ENCODE measurements at regions not wholly inside any gene's neighbourhood (a gene's known extent, or its start where the extent isn't known, plus 50 kb on each side); places are given as distances from the start of the nearest gene placed in this dataset.
A peak's percentile ranks its signal among the peaks of the same experiment; 100 is the strongest.

DNA sequence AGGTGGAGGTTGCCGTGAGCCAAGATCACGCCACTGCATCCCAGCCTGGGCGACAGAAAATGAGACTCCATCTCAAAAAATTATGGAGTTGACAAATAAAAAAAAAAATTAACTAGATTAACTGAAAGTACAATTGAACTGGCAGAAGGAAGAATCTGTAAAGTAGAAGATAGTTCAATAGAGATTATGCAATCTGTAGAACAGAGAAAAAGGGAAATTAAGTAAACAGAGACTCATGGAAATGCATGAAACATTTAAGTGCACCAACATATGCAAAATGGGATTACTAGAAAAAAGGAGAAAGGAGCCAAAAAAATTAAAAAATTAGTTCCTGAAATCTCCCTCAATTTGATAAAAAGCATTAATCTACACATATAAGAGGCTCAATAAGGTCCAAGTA lies 188.8 kb upstream of the KHDRBS2 start:
- DNase-seq = no peak

DNA sequence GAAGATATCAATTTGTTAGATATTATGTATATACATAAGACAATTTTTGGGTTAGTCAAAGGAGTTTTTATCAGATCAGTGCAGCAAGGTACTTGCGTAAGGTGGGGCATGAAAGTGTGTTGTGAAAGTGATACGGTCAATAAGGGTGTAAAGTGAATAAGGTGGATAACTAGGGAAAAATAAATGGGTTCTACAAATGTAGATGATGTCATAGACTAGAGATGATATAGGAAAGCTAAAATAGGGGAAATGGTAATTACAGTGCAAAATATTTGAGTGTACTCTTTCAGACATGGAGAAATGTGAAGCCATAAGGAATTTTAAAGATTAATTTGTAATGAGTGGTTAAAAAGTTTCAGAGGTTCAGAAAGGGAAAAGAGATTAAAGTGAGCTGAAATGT lies 180.6 kb upstream of the KHDRBS2 start:
- no peak for DNase-seq

DNA sequence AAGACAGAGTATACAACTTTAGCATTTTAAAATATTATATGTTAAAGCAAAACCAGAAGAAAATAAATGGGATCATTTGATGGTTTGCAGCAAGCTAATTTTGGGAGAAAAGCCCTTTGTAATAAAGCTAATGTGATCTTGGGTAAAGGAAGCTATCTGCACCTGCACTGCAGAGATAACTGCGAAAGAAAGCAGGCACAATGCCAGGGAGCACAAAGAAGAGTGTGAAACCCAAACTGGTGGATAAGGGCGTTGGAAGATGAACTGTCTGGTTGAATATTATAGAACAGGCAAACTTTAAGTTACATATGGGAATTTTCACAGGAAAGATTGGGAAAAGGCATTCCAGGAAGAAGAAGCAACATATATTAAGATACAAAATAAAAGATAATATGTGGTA lies 179.2 kb upstream of the KHDRBS2 start:
- DNase-seq = no peak

DNA sequence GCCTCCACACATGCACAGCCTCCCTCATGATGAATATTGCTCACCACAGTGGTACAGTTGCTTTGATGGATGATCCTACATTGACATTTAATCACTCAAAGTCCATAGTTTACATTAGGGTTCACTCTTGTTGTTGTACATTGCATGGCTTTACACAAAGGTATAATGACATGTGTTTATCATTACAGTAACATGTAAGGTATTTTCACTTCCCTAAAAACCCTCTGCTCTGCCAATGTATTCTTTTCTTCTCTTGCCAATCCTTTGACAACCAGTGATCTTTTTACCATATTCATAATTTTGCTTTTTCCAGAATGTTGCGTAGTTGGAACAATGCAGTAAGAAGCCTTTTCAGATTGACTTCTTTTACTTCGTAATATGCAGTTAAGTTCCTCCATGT lies 166.6 kb upstream of the KHDRBS2 start:
- DNase-seq = no peak

DNA sequence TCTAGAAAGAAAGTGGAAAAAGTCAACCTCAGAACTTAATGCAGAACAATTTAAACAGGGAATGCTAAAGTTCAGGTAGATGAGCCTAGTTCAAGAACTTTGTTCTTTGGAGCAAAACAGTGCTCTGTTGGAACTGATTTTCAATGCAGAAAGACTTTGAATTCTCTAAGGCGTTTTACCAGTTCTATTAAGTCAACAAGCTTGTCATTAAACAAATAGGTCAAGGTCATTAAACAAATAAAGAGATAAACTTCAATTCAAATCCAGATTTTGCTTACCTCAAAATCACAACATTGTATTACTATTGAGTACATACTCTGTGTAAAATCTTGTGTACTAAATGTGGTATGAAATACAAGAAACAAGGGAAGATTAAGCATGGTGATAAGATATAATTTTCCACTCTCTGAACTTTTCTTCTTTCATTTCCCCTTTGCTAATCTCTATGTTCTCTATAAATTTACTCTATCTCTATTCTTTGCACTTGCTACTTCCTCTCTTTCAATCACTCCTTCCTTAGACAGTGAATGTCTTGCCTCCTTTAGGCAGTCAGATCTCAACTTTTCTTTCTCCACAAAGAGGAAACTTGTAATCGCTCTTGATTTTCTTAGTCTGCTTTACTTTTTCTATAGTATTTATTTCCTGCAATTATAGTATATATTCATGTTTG lies 160.8 kb upstream of the KHDRBS2 start:
- no peak for DNase-seq

DNA sequence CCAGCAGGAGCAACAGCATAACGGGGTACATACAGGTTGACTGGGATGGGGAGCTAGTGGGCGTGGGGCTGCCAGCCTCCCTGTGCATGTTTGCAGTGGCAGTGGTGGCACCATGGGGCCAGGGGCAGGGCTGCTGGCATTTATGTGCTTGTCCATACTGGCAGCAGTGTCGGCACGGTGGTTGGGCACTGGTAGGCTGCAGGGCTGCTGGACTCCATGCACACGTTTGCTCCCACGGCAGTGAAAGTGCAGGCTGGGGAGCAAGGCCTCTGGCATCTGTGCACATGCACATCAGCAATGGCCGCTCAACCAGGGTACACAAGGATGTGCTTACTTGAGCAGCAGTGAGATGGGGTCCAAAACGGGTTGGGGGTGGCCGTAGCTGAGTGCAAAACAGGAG lies 159.5 kb upstream of the KHDRBS2 start:
- DNase-seq = no peak

DNA sequence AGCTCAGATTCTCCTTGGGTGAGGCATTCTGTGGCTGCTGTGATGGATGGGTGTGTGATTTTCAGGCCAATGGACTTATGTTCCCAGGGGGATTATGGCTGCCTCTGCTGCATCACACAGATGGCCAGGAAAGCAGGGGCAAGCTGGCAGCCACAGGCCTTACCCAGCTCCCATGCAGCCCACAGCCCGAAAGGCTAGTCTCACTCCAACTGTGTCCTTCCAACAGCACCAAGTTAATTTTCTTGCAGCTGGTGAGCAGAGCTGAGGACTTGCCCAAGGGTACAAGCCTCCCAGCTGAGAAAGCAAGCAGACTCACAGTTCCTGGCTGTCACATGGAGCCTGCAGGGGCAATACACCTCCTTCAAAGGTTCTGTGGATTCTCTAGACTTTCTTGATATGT lies 155.2 kb upstream of the KHDRBS2 start:
- DNase-seq = no peak

DNA sequence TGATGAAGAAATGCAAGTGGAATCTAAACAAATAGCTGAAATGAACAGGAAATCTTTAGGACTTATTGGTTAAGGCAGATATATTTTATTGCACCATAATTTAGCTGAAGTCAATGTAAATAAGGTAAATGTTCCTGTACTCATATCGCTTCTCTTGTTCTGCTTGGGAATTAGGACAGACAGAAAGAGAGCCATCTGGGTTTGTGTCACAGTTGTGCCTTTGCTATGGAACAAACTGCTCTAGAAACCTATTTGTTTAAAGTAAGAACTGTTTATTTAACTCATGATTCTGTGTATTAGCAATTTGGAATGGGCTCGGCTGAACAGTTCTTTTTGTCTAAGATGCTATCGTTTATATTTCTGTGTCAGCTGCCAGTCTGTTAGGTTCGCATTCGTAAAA lies 143.8 kb upstream of the KHDRBS2 start:
- no peak for DNase-seq

DNA sequence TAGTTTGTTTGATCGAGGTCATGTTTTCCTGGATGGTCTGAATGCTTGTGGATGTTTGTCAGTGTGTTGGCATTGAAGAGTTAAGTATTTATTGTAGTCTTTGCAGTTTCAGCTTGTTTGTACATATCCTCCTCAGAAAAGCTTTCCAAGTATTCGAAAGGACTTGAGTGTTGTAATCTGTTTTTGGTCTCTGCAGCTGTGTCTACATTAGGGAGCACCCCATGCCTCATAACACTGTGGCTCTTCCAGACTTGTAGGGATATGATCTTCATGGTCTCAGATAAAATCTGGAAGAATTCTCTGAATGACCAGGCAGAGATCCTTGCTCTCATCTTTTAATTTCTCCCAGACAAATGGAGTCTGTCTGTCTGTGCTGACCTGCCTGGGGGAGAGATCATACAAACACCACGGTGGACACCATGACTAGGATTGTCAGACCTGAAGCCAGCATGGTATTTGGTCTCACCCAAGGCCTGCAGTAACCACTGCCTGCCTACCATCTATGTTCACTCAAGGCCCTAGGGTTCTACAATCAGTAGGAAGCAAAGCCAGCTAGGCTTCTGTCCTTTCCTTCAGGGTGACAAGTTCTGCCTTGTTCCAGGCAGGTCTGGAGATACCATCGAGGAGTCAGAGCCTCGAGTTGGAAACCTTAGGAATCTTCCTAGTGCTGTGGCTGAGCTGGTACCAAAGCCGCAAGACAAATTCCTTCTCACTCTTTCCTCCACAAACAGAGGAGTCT lies 114.7 kb upstream of the KHDRBS2 start:
- no peak for DNase-seq

DNA sequence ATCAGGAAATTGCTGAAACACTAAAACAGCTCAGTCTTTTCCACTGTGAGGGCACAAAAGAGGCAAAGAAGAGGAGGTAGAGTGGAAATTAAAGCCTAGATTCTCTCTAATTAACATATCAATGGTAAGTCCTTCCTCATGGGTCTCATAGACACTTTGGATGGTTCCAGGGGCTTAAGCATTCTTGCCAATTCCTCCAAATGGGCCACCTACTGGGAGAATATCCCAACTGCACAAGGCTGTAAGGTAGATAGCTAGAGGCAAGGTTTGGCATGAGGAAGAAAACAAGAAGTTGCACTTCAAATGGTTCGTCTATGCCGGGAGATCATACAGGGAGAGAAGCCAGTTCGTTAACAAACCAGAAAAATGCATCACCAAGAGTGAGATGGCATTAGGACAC lies 107.6 kb upstream of the KHDRBS2 start:
- no peak for DNase-seq

DNA sequence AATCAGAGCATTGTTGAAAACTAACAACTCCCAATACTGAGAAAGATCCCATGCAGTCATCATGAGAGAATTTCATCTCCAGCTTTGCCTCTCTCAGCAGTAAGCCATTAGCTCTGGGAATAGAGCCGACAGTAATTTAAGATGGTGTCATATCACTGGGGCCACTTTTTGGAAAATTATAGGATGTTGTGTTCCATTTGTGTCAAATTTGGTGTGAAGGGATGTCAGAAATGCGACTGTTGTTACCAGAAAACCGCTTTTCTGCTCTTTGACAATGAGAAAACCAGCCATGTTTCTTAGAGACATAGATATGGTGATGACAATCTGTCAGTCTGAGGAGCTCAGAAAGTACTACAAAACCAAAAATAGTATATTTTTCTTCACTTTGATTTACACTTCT lies 106.3 kb upstream of the KHDRBS2 start:
- no peak for DNase-seq

DNA sequence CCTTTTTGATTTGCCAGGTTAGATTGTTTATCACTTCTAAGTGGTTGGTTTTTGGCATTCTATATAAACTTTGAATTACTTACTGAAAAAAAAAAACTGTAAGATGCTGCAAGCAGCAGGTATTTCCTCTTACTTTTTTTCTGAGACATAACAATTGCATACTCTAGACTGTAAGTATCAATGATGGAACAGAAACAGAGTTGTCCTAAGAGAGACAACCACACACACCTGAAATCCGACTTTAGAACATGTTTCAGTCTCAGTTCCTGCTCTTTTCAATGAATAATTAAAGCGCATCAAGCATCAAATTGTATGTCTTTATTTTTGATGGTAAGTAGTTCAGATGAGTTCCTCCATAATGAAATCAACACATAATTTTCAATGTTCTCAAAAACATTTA lies 105.3 kb upstream of the KHDRBS2 start:
- DNase-seq = no peak

DNA sequence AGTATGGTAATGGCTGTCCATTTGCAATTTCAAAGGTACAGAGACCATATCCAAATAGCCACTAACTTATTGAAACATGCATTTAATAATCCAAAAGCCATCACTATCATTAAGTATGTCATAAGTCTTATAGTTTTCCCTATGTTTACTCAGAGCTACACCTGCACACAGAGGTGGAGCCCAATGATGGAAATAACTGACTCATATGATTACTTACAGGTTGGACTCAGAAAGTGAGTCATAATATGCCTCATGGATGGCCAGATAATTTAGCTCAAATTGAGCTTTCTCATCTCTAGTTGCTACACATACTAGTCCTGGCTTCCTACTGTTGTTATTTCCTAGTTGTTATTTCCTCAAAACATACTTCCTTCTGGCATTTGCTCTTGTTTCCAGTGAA lies 104.4 kb upstream of the KHDRBS2 start:
- DNase-seq = no peak

DNA sequence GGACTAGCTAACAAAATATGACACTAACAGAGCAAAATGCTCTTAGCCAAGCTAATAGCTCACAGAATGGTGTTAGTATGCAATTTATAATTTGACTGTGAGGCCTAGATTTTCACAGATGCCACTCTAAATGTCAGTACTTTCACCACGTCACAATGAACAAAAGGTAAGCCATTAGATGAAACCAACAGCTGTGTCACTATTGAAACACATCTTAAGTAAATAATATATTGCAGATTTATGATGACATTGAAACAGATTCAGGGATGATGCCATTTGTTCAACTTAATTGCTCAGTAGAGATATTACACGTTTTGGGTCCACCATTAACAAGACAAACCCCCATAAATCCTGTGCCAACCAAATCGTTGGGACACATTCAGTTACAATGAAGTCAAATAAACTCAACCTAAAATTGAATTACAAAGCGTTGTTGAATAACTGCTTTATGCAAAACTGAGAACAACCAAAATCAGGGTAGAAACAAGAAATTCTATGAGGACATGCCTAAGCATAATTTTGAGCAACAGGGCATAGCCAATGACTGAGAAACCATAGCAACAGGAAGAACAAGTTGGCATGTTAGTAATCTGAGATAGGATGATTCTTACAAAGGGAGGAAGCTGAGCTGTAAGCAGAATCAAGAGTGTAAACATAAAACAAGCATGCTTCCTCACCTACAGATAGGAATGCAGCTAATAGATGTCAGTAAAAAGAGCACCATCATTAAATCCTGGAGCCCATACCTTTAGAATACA lies 85.6 kb upstream of the KHDRBS2 start:
- no peak for DNase-seq

DNA sequence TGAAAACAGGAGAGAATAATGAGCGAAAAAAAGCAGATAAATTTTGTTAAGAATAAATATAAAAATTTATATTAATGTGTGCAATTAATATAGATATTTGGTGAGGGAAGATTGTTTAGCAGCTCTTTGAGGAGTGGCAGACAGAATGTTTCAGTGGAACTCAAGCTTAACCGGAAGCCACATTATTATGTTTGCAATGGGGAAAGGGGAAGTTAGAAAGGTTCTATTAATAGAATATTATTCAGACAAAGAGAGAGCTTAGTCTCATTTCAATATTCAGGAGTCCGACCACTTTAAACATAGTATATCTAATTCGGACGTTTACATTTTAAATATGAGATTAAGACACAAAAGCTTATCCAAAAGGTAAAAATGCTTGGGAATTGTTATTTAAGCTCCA lies 81.6 kb upstream of the KHDRBS2 start:
- DNase-seq = no peak

DNA sequence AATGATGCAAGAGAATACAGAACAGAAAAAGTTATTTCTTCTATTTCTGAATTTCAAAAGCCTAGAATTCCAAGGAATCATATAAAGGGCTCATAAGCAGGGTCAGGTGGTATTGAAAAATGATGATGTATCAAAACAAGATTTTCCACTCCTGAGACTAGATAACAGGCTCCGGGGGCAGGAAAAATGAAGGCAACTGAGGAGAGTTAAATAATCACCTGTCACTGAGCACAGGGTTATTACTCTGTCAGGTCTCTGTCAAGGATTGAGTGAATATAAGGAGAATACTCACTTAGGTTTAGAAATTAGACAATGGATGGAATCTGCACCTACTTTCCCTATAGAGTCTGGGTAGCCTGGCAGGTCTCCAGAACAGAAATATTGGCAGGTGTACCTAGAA lies 76.1 kb upstream of the KHDRBS2 start:
- DNase-seq = no peak

DNA sequence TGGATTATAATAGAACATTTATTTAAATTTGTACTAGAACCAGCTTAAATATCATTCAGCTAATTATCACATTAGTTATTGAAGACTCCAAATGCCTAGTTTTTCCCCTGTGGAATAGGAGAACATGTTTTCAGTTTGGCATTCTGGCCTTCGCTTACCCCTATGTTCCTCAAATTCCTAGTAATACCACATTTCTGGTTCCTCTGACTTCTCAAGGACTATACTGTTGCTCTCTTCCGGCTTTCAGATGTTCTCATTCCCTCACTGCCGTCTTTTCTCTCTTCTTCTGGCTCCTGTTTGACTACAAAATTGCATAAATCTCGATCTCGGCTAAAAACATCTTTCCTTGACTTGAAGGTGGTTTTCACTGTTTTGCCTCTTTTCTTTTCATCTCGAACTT lies 71.8 kb upstream of the KHDRBS2 start:
- DNase-seq = no peak

DNA sequence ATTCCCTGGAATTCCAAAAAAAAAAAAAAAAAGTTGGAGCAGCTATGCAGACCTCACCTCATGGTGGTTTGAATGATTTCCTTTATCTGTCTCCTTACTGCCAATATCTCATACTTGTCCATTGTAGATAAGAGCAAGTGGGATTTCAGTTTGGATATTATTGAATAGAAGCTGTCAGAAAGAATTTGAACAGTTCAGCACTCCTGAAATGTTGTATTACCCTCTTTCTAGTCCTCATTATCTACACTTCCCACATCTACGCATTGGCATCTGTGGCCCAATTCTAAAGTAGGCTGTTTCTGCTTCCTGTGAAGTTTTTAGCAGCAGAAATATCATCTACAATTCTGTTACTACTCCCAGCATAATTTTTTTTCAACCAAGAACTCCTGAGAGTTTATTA lies 68.2 kb upstream of the KHDRBS2 start:
- DNase-seq = peak; percentile 56

DNA sequence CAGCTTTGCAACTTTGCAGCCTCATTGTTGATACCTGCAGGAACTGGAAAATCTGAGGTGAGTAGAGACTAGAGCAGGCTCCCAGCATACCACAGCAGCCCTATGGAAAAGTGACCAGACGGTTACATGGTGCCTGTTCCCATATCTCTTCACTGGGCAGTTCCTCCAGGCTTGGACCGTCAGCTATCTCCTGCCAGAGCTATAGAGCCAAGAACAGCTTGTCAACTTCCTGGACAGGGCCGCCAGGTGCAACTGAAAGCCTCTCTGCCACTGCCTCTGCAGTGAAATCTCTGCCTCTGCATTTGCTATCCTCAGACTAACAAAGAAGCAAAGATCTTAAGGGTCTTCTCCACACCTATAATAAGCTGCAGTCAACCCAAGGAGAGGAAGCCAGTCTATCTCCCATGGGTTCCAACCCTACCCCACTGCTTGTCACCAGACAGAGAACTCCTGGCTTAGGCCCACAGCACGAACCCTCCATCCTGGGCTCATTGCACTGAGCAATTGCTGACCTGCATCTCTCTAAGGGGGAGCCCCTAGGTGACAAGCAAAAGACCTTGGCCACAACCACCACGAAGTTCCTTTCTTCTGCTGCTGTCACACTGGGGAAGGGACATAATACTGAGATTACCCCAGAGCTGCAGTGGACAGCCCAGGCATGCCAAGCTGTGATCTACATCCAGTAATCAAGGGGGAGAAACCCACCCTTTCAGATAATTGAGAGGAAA lies 60.1 kb upstream of the KHDRBS2 start:
- DNase-seq = no peak

DNA sequence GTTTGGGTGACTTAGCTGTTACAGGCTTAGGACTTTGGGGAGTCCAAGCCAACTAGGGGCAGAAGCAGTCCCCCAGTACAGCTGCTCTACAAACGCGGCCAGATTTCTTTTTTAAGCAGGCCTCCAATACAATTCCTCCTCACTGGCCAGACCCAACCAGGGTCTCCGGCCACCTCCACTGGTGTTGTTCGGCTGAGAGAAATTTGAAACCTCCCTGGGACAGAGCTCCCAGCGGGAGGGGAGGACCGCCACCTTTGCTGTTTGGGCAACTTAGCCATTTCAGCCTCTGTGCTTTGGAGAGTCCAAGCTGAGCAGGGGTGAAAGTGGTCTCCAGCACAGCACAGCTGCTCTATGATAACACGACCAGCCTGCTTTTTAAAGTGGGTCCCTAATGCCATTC lies 59.4 kb upstream of the KHDRBS2 start:
- DNase-seq = no peak

DNA sequence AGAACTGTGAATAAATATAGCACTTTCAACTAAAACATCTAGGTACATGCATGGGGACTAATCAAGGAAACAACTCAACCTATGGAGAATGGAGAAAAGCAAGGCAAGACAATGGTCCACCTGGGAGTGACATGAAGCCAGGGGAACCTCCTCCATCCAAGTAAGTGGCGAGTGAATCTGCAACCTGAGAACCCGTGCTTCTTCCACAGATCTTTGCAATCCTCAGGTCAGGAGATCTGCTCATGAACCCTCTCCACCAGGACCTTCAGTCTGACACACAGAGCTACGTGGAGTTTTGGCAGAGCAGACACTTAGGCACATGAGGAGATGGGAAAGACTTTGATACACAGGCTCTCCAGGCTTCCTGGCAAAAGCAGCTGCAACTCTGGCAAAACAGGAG lies 58.8 kb upstream of the KHDRBS2 start:
- no peak for DNase-seq

DNA sequence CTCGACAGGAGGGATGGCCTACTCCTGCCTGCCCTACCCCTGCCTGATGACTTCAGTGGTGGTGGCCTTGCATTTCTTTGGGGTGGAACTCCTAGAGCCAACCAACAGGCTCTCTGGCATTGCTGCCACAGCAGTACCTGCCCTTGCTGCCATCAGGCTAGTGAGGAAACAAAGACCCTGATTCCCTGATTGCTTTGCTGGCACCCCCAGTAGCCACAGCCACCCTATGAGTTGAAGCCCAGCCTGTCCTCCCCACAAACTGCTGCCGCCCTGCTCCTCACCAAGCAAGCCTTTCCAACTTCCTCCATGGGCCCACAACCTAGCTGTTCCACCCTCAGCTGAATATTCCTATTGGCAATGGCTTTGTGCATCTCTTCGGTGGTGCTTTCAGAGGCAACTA lies 52.5 kb upstream of the KHDRBS2 start:
- DNase-seq = no peak

All from retina (tissue), 1 donor.